ENCODE measurements at regions not wholly inside any gene's neighbourhood (a gene's known extent, or its start where the extent isn't known, plus 50 kb on each side); places are given as distances from the start of the nearest gene placed in this dataset.

- Mint-ChIP-seq H3K27me3 (peaks cover 9% of the 10 kb centered on the region), H3K4me3 (no peak overlapping the region), H3K4me1 (no peaks in the 10 kb centered on the region), H3K27ac (no peak overlapping the region), H3K9me3 (no peaks in the 10 kb centered on the region), H3K36me3 (ENCODE audit: low read depth) (no peaks in the 10 kb centered on the region)
- POLR2A ChIA-PET, result no interaction called here
- CTCF ChIA-PET, result no interaction called here
- DNase-seq, result no peak
Observed at GRCh38 chr12:105766029-105766428, 372.7 kb downstream of the NUAK1 start.

GRCh38 chr12:105769486-105769885 is 369.3 kb downstream of the NUAK1 start:
- H3K4me3 Mint-ChIP-seq, result no peak overlapping the region
- no peaks in the 10 kb centered on the region for H3K9me3 Mint-ChIP-seq
- CTCF ChIA-PET, result no interaction called here
- no peaks in the 10 kb centered on the region for H3K36me3 Mint-ChIP-seq (ENCODE audit: low read depth)
- H3K27ac Mint-ChIP-seq, result no peak overlapping the region
- no peaks in the 10 kb centered on the region for H3K4me1 Mint-ChIP-seq
- POLR2A ChIA-PET, result no interaction called here
- DNase-seq, result no peak
- peaks cover 9% of the 10 kb centered on the region for H3K27me3 Mint-ChIP-seq

GRCh38 chr12:105773471-105773870 is 365.3 kb downstream of the NUAK1 start:
- no peaks in the 10 kb centered on the region for H3K4me1 Mint-ChIP-seq
- CTCF ChIA-PET, result no interaction called here

GRCh38 chr12:105774037-105774436 is 364.7 kb downstream of the NUAK1 start:
- Mint-ChIP-seq H3K36me3 (ENCODE audit: low read depth) (no peaks in the 10 kb centered on the region), H3K4me3 (no peak overlapping the region), H3K4me1 (no peaks in the 10 kb centered on the region), H3K27me3 (no peaks in the 10 kb centered on the region), H3K27ac (no peak overlapping the region), H3K9me3 (no peaks in the 10 kb centered on the region)
- ChIA-PET POLR2A (no interaction called here), CTCF (no interaction called here)
- no peak for DNase-seq

More at GRCh38 chr12:105773471-105773870, 365.3 kb downstream of the NUAK1 start:
- DNase-seq, result no peak
- H3K9me3 Mint-ChIP-seq, result no peaks in the 10 kb centered on the region
- no peaks in the 10 kb centered on the region for H3K27me3 Mint-ChIP-seq
- POLR2A ChIA-PET, result no interaction called here
- no peak overlapping the region for H3K27ac Mint-ChIP-seq
- no peaks in the 10 kb centered on the region for H3K36me3 Mint-ChIP-seq (ENCODE audit: low read depth)
- H3K4me3 Mint-ChIP-seq, result no peak overlapping the region

- CTCF ChIA-PET, result no interaction called here
- H3K4me1 Mint-ChIP-seq, result no peaks in the 10 kb centered on the region
- no peaks in the 10 kb centered on the region for H3K36me3 Mint-ChIP-seq (ENCODE audit: low read depth)
- no peaks in the 10 kb centered on the region for H3K27me3 Mint-ChIP-seq
- no peaks in the 10 kb centered on the region for H3K9me3 Mint-ChIP-seq
- POLR2A ChIA-PET, result no interaction called here
- no peak overlapping the region for H3K4me3 Mint-ChIP-seq
- no peak overlapping the region for H3K27ac Mint-ChIP-seq
- no peak for DNase-seq
Observed at GRCh38 chr12:105775343-105775742, 363.4 kb downstream of the NUAK1 start.

GRCh38 chr12:105783983-105784947 is 354.5 kb downstream of the NUAK1 start:
- peaks cover 3% of the 10 kb centered on the region for H3K4me1 Mint-ChIP-seq
- no peaks in the 10 kb centered on the region for H3K9me3 Mint-ChIP-seq
- H3K36me3 Mint-ChIP-seq (ENCODE audit: low read depth), result no peaks in the 10 kb centered on the region
- H3K27me3 Mint-ChIP-seq, result no peaks in the 10 kb centered on the region
- ChIA-PET POLR2A (no interaction called here), CTCF (interaction anchor here (1.1 kb wide), 1 partner anchor 11 kb away, joined by 4 read pairs; no protein-coding TSS in a partner anchor)
- H3K4me3 Mint-ChIP-seq, result no peak overlapping the region
- DNase-seq, result no peak
- H3K27ac Mint-ChIP-seq, result no peak overlapping the region

- Mint-ChIP-seq H3K9me3 (no peaks in the 10 kb centered on the region), H3K4me1 (no peaks in the 10 kb centered on the region), H3K36me3 (ENCODE audit: low read depth) (no peaks in the 10 kb centered on the region), H3K4me3 (no peak overlapping the region), H3K27me3 (no peaks in the 10 kb centered on the region), H3K27ac (no peak overlapping the region)
- POLR2A ChIA-PET, result no interaction called here
- CTCF ChIA-PET, result interaction anchor here (1.0 kb wide), 1 partner anchor 341 kb away, joined by 3 read pairs; no protein-coding TSS in a partner anchor
- no peak for DNase-seq
Observed at GRCh38 chr12:105793421-105793820, 345.3 kb downstream of the NUAK1 start.

- Mint-ChIP-seq H3K4me3 (no peak overlapping the region), H3K9me3 (no peaks in the 10 kb centered on the region), H3K4me1 (no peaks in the 10 kb centered on the region), H3K27me3 (peaks cover 1% of the 10 kb centered on the region), H3K27ac (no peak overlapping the region), H3K36me3 (ENCODE audit: low read depth) (no peaks in the 10 kb centered on the region)
- CTCF ChIA-PET, result no interaction called here
- POLR2A ChIA-PET, result no interaction called here
- DNase-seq, result no peak
Observed at GRCh38 chr12:105798256-105798845, 340.4 kb downstream of the NUAK1 start.

- no peaks in the 10 kb centered on the region for H3K4me1 Mint-ChIP-seq
- H3K27me3 Mint-ChIP-seq, result peaks cover 1% of the 10 kb centered on the region
- H3K27ac Mint-ChIP-seq, result no peak overlapping the region
- ChIA-PET CTCF (no interaction called here), POLR2A (no interaction called here)
- H3K36me3 Mint-ChIP-seq (ENCODE audit: low read depth), result no peaks in the 10 kb centered on the region
- H3K9me3 Mint-ChIP-seq, result no peaks in the 10 kb centered on the region
- DNase-seq, result no peak
- H3K4me3 Mint-ChIP-seq, result no peak overlapping the region
Observed at GRCh38 chr12:105799103-105799502, 339.7 kb downstream of the NUAK1 start.

GRCh38 chr12:105801351-105801750 is 337.4 kb downstream of the NUAK1 start:
- H3K4me1 Mint-ChIP-seq, result no peaks in the 10 kb centered on the region
- CTCF ChIA-PET, result interaction anchor here (0.7 kb wide), 2 partner anchors 287 to 1826 kb away, joined by 3 to 4 read pairs; no protein-coding TSS in a partner anchor
- H3K27me3 Mint-ChIP-seq, result peaks cover 1% of the 10 kb centered on the region
- H3K36me3 Mint-ChIP-seq (ENCODE audit: low read depth), result no peaks in the 10 kb centered on the region
- no peak for DNase-seq
- H3K9me3 Mint-ChIP-seq, result no peaks in the 10 kb centered on the region
- H3K4me3 Mint-ChIP-seq, result no peak overlapping the region
- POLR2A ChIA-PET, result no interaction called here
- no peak overlapping the region for H3K27ac Mint-ChIP-seq

- no peaks in the 10 kb centered on the region for H3K36me3 Mint-ChIP-seq (ENCODE audit: low read depth)
- POLR2A ChIA-PET, result no interaction called here
- H3K27me3 Mint-ChIP-seq, result peaks cover 1% of the 10 kb centered on the region
- no peaks in the 10 kb centered on the region for H3K4me1 Mint-ChIP-seq
- CTCF ChIA-PET, result no interaction called here
- DNase-seq, result no peak
- H3K27ac Mint-ChIP-seq, result no peak overlapping the region
- H3K9me3 Mint-ChIP-seq, result no peaks in the 10 kb centered on the region
- no peak overlapping the region for H3K4me3 Mint-ChIP-seq
Observed at GRCh38 chr12:105803292-105803691, 335.5 kb downstream of the NUAK1 start.

- Mint-ChIP-seq H3K36me3 (ENCODE audit: low read depth) (no peaks in the 10 kb centered on the region), H3K9me3 (no peaks in the 10 kb centered on the region), H3K4me3 (no peak overlapping the region), H3K27ac (no peak overlapping the region), H3K27me3 (no peaks in the 10 kb centered on the region), H3K4me1 (no peaks in the 10 kb centered on the region)
- POLR2A ChIA-PET, result no interaction called here
- no peak for DNase-seq
- CTCF ChIA-PET, result no interaction called here
Observed at GRCh38 chr12:105804591-105805265, 334.0 kb downstream of the NUAK1 start.

- H3K27me3 Mint-ChIP-seq, result no peaks in the 10 kb centered on the region
- H3K36me3 Mint-ChIP-seq (ENCODE audit: low read depth), result no peaks in the 10 kb centered on the region
- CTCF ChIA-PET, result no interaction called here
- POLR2A ChIA-PET, result no interaction called here
- no peaks in the 10 kb centered on the region for H3K4me1 Mint-ChIP-seq
- H3K27ac Mint-ChIP-seq, result no peak overlapping the region
- no peak for DNase-seq
- H3K4me3 Mint-ChIP-seq, result no peak overlapping the region
- no peaks in the 10 kb centered on the region for H3K9me3 Mint-ChIP-seq
Observed at GRCh38 chr12:105805730-105806399, 332.9 kb downstream of the NUAK1 start.
